ENCODE measurements at regions not wholly inside any gene's neighbourhood (a gene's known extent, or its start where the extent isn't known, plus 50 kb on each side); places are given as distances from the start of the nearest gene placed in this dataset.

- H2AFZ ChIP-seq (ENCODE audit: low read depth, low read length), result no peak overlapping the region
- H3K4me1 Mint-ChIP-seq (ENCODE audit: low read depth, unreplicated experiment), result peaks cover 4% of the 10 kb centered on the region
- H3K27me3 Mint-ChIP-seq (ENCODE audit: low read depth, unreplicated experiment), result peaks cover 2% of the 10 kb centered on the region
- H3K27me3 ChIP-seq (ENCODE audit: insufficient read depth, low read length), result no peaks in the 10 kb centered on the region
- H3K9me3 ChIP-seq (ENCODE audit: insufficient read depth, low read depth, low read length), result no peaks in the 10 kb centered on the region
- no peaks in the 10 kb centered on the region for H3K4me1 ChIP-seq (ENCODE audit: insufficient read depth, low read length)
- no peaks in the 10 kb centered on the region for H4K20me1 ChIP-seq (ENCODE audit: insufficient read depth, low read length)
- no peak for TF ChIP-seq EZH2 (IDR thresholded peaks at IDR 0.05; ENCODE audit: insufficient read depth, low read length)
- TF ChIP-seq, protein P1, sequence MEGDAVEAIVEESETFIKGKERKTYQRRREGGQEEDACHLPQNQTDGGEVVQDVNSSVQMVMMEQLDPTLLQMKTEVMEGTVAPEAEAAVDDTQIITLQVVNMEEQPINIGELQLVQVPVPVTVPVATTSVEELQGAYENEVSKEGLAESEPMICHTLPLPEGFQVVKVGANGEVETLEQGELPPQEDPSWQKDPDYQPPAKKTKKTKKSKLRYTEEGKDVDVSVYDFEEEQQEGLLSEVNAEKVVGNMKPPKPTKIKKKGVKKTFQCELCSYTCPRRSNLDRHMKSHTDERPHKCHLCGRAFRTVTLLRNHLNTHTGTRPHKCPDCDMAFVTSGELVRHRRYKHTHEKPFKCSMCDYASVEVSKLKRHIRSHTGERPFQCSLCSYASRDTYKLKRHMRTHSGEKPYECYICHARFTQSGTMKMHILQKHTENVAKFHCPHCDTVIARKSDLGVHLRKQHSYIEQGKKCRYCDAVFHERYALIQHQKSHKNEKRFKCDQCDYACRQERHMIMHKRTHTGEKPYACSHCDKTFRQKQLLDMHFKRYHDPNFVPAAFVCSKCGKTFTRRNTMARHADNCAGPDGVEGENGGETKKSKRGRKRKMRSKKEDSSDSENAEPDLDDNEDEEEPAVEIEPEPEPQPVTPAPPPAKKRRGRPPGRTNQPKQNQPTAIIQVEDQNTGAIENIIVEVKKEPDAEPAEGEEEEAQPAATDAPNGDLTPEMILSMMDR (IDR thresholded peaks at IDR 0.05; ENCODE audit: insufficient read depth, low read depth, low read length), result no peak
- DNase-seq (ENCODE audit: low read depth) (no peak), FAIRE-seq (no peak)
- peaks cover 15% of the 10 kb centered on the region for H3K9me3 Mint-ChIP-seq (ENCODE audit: unreplicated experiment)
- no peaks in the 10 kb centered on the region for H3K36me3 ChIP-seq (ENCODE audit: insufficient read depth, low read length)
- H3K4me2 ChIP-seq (ENCODE audit: low read length), result no peak overlapping the region
- peaks cover 2% of the 10 kb centered on the region for H3K36me3 Mint-ChIP-seq (ENCODE audit: low read depth, unreplicated experiment)
- H3K4me3 ChIP-seq (ENCODE audit: insufficient read depth, low read depth, low read length), result no peak overlapping the region
- no peak overlapping the region for H3K4me3 Mint-ChIP-seq (ENCODE audit: unreplicated experiment)
- no peaks in the 10 kb centered on the region for H3K79me2 ChIP-seq (ENCODE audit: insufficient read depth, low read length)
- H3K27ac Mint-ChIP-seq (ENCODE audit: unreplicated experiment), result no peak overlapping the region
- no peak overlapping the region for H3K9ac ChIP-seq (ENCODE audit: low read length)
- no peak overlapping the region for H3K27ac ChIP-seq (ENCODE audit: low read depth, low read length)
These were observed 136.4 kb upstream of the CELF2 start for GRCh38 chr10:10881117-10881813.

DNA sequence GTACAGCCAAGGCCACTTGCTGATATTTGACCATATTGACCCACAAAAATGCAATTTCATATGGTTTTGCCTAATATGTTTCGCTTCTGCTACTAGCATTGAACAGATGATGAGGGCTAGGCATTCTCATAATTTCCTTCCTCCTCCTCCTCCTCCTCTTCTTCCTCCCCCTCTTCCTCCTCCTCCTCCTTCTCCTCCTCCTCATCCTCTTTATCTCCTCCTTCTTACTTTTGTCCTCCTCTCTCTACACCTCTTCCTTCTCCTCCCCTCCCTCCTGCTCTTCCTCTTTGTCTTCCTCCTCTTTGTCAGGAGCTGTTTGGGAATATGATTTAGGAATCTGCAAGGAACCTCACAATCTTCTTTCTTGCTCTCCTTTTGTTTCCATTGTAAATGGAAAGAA lies 133.9 kb upstream of the CELF2 start:
- Histone ChIP-seq H3K9ac (ENCODE audit: low read length) (no peak overlapping the region), H3K9me3 (ENCODE audit: insufficient read depth, low read depth, low read length) (no peaks in the 10 kb centered on the region), H3K4me1 (ENCODE audit: insufficient read depth, low read length) (no peaks in the 10 kb centered on the region), H3K4me3 (ENCODE audit: insufficient read depth, low read depth, low read length) (no peak overlapping the region), H3K27me3 (ENCODE audit: insufficient read depth, low read length) (no peaks in the 10 kb centered on the region), H3K4me2 (ENCODE audit: low read length) (no peak overlapping the region), H3K27ac (ENCODE audit: low read depth, low read length) (no peak overlapping the region), H3K79me2 (ENCODE audit: insufficient read depth, low read length) (no peaks in the 10 kb centered on the region), H2AFZ (ENCODE audit: low read depth, low read length) (no peak overlapping the region), H4K20me1 (ENCODE audit: insufficient read depth, low read length) (no peaks in the 10 kb centered on the region), H3K36me3 (ENCODE audit: insufficient read depth, low read length) (no peaks in the 10 kb centered on the region)
- no peak for FAIRE-seq
- Mint-ChIP-seq H3K27me3 (ENCODE audit: low read depth, unreplicated experiment) (peaks cover 2% of the 10 kb centered on the region), H3K9me3 (ENCODE audit: unreplicated experiment) (peaks cover 17% of the 10 kb centered on the region), H3K36me3 (ENCODE audit: low read depth, unreplicated experiment) (no peaks in the 10 kb centered on the region), H3K4me1 (ENCODE audit: low read depth, unreplicated experiment) (peaks cover 4% of the 10 kb centered on the region), H3K4me3 (ENCODE audit: unreplicated experiment) (no peak overlapping the region), H3K27ac (ENCODE audit: unreplicated experiment) (no peak overlapping the region)
- no peak for DNase-seq (ENCODE audit: low read depth)
- TF ChIP-seq, protein P1 (IDR thresholded peaks at IDR 0.05; ENCODE audit: insufficient read depth, low read depth, low read length), result no peak

- Histone ChIP-seq H3K27me3 (ENCODE audit: insufficient read depth, low read length) (no peaks in the 10 kb centered on the region), H3K79me2 (ENCODE audit: insufficient read depth, low read length) (no peaks in the 10 kb centered on the region), H3K36me3 (ENCODE audit: insufficient read depth, low read length) (no peaks in the 10 kb centered on the region), H3K4me3 (ENCODE audit: insufficient read depth, low read depth, low read length) (no peak overlapping the region), H2AFZ (ENCODE audit: low read depth, low read length) (no peak overlapping the region), H3K4me2 (ENCODE audit: low read length) (no peak overlapping the region), H4K20me1 (ENCODE audit: insufficient read depth, low read length) (no peaks in the 10 kb centered on the region), H3K9ac (ENCODE audit: low read length) (no peak overlapping the region), H3K27ac (ENCODE audit: low read depth, low read length) (no peak overlapping the region), H3K4me1 (ENCODE audit: insufficient read depth, low read length) (peaks cover 3% of the 10 kb centered on the region), H3K9me3 (ENCODE audit: insufficient read depth, low read depth, low read length) (no peaks in the 10 kb centered on the region)
- Mint-ChIP-seq H3K36me3 (ENCODE audit: low read depth, unreplicated experiment) (no peaks in the 10 kb centered on the region), H3K4me1 (ENCODE audit: low read depth, unreplicated experiment) (peaks cover 13% of the 10 kb centered on the region), H3K9me3 (ENCODE audit: unreplicated experiment) (peaks cover 17% of the 10 kb centered on the region), H3K27ac (ENCODE audit: unreplicated experiment) (no peak overlapping the region), H3K27me3 (ENCODE audit: low read depth, unreplicated experiment) (no peaks in the 10 kb centered on the region), H3K4me3 (ENCODE audit: unreplicated experiment) (no peak overlapping the region)
- FAIRE-seq (no peak), DNase-seq (ENCODE audit: low read depth) (peak; percentile 29)
- TF ChIP-seq EZH2 (IDR thresholded peaks at IDR 0.05; ENCODE audit: insufficient read depth, low read length), result no peak
These were observed 130.7 kb upstream of the CELF2 start for GRCh38 chr10:10886861-10887531.
